Loucy (cell line): ENCODE measurements at regions not wholly inside any gene's neighbourhood (a gene's known extent, or its start where the extent isn't known, plus 50 kb on each side); places are given as distances from the start of the nearest gene placed in this dataset.

Experiments
- EZH2phosphoT487 ChIP-seq: fragments of 200-600 bp; IDR thresholded peaks from 2 replicates; pipeline ENCODE4 v1.6.1; 2018; ENCODE audit warnings: antibody characterized with exemption, mild to moderate bottlenecking, moderate library complexity, borderline replicate concordance
- TF ChIP-seq, protein P1 (sequence below): fragments of 200-600 bp; sonication (generic); conservative IDR thresholded peaks from 2 replicates; pipeline ENCODE4 v1.5.1; 2014; ENCODE audit warnings: mild to moderate bottlenecking, antibody characterized with exemption, low read length

DNA sequence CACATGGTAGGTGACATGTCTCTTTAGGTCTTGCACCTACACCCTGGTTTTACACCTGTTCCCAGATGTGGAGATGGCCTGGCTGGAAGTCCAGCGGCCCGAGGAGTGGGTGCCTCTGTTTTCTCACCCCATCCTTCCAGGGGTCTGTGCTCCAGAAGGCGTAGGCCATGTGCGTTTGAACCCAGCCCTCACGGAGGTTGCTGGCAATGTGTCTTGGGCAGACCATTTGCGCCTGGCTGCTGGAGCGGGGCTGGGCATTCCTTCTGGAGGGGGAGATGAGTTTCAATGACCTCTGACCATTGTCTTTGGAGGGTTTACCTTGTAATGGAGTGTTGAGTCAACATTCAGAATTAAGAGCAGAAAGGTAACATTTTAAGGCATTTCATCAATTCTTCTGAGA lies 54.8 kb upstream of the ZNF536 start:
- no peak for TF ChIP-seq EZH2phosphoT487
- TF ChIP-seq, protein P1, sequence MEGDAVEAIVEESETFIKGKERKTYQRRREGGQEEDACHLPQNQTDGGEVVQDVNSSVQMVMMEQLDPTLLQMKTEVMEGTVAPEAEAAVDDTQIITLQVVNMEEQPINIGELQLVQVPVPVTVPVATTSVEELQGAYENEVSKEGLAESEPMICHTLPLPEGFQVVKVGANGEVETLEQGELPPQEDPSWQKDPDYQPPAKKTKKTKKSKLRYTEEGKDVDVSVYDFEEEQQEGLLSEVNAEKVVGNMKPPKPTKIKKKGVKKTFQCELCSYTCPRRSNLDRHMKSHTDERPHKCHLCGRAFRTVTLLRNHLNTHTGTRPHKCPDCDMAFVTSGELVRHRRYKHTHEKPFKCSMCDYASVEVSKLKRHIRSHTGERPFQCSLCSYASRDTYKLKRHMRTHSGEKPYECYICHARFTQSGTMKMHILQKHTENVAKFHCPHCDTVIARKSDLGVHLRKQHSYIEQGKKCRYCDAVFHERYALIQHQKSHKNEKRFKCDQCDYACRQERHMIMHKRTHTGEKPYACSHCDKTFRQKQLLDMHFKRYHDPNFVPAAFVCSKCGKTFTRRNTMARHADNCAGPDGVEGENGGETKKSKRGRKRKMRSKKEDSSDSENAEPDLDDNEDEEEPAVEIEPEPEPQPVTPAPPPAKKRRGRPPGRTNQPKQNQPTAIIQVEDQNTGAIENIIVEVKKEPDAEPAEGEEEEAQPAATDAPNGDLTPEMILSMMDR, result no peak
